GM12878 (cell line): ENCODE measurements at regions not wholly inside any gene's neighbourhood (a gene's known extent, or its start where the extent isn't known, plus 50 kb on each side); places are given as distances from the start of the nearest gene placed in this dataset.
A peak's percentile ranks its signal among the peaks of the same experiment; 100 is the strongest.

Experiments
- ATAC-seq: fragments of 200-7000 bp; cut with Tn5 transposase; 3 replicates; pipeline ENCODE4 v1.9.1; 2020; ENCODE audit warnings: mild to moderate bottlenecking, moderate library complexity
- BruUV-seq: library from RNA; stranded (reverse); fragments of 400-500 nt; replicated peaks from 2 replicates; lab custom pipeline; 2021; lab: Mats Ljungman, UMichigan
- CTCF ChIA-PET: fragments of 300-600 bp; sonication (Branson Sonifier 250); formaldehyde crosslinking; extraction: SDS; loops from one replicate; lab custom pipeline; 2021; ENCODE audit warnings: inconsistent platforms; lab: Yijun Ruan, JAX
- POLR2A ChIA-PET: fragments of 350-600 bp; formaldehyde crosslinking; extraction: SDS; loops from one replicate; lab custom pipeline; 2021; ENCODE audit warnings: inconsistent platforms; lab: Charles Lee
- RAD21 ChIA-PET: fragments of 300-600 bp; sonication (Branson Sonifier 250); formaldehyde crosslinking; loops from one replicate; lab custom pipeline; 2023; ENCODE audit warnings: antibody characterized with exemption; ENCODE audit not compliant: unreplicated experiment; lab: Charles Lee
- SMC1A ChIA-PET: fragments of 300-600 bp; sonication (Branson Sonifier 250); formaldehyde crosslinking; loops from one replicate; lab custom pipeline; 2023; ENCODE audit not compliant: unreplicated experiment, uncharacterized antibody; lab: Charles Lee
- DNase-seq: peaks from one replicate; pipeline ENCODE4 v3.0.0-alpha.2; 2011; ENCODE audit warnings: low read depth, low spot score
- FAIRE-seq: peaks from 3 replicates; lab custom pipeline; 2011; peaks lifted over from hg19 to GRCh38; lab: Jason Lieb, UNC
- H2AFZ ChIP-seq: 2 replicates; pipeline ENCODE4 v1.6.0; 2011; ENCODE audit warnings: low read depth, low read length, control low read depth; ENCODE audit not compliant: control insufficient read depth
- H3K27ac ChIP-seq: 2 replicates; pipeline ENCODE4 v1.5.1; 2011; ENCODE audit warnings: control low read depth; ENCODE audit not compliant: control insufficient read depth, insufficient read depth
- H3K27me3 ChIP-seq, 2 experiments: replicated peaks in 1 of 2; 2 replicates each; pipeline versions ENCODE4 v1.6.0 to v1.6.1; 2011; ENCODE audit warnings: low read length in 1 of 2; ENCODE audit not compliant: control insufficient read depth in 2 of 2, insufficient read depth in 2 of 2
- H3K36me3 ChIP-seq, 2 experiments: 2 replicates each; pipeline ENCODE4 v1.5.1; 2011; ENCODE audit warnings: low read length in 1 of 2; ENCODE audit not compliant: control insufficient read depth in 2 of 2, insufficient read depth in 2 of 2
- H3K4me1 ChIP-seq: 2 replicates; pipeline ENCODE4 v1.6.1; 2011; ENCODE audit warnings: mild to moderate bottlenecking, low read length, moderate library complexity, mixed read lengths; ENCODE audit not compliant: control insufficient read depth, insufficient read depth
- H3K4me2 ChIP-seq: 2 replicates; pipeline ENCODE4 v1.6.0; 2011; ENCODE audit warnings: control low read depth; ENCODE audit not compliant: control insufficient read depth, insufficient read depth
- H3K4me3 ChIP-seq: fragments of 200-600 bp; sonication (generic); 2 replicates; pipeline ENCODE4 v1.5.1; 2016
- H3K79me2 ChIP-seq: 2 replicates; pipeline ENCODE4 v1.6.0; 2011; ENCODE audit warnings: low read length; ENCODE audit not compliant: control insufficient read depth, insufficient read depth
- H3K9ac ChIP-seq: 2 replicates; pipeline ENCODE4 v1.8.0; 2011; ENCODE audit warnings: low read length, control low read depth, mixed read lengths; ENCODE audit not compliant: control insufficient read depth, insufficient read depth
- H3K9me3 ChIP-seq: replicated peaks from 3 replicates; pipeline ENCODE4 v1.5.1; 2011; ENCODE audit warnings: mild to moderate bottlenecking, low read length; ENCODE audit not compliant: control insufficient read depth, insufficient read depth
- H4K20me1 ChIP-seq: 2 replicates; pipeline ENCODE4 v1.6.0; 2011; ENCODE audit not compliant: control insufficient read depth, insufficient read depth
- EED ChIP-seq: sonication (generic); IDR thresholded peaks from 2 replicates; pipeline ENCODE4 v1.6.1; 2016; ENCODE audit warnings: antibody characterized with exemption, low read depth
- EP300 ChIP-seq, 2 experiments: fragments of 150-350 bp in 1 of 2; IDR thresholded peaks; 2 replicates each; pipeline ENCODE4 v1.6.1; 2011 to 2012; ENCODE audit warnings: low read depth in 2 of 2, low read length in 2 of 2, borderline replicate concordance in 1 of 2, improper control_type of control experiment in 1 of 2, inconsistent platforms in 1 of 2; ENCODE audit not compliant: control insufficient read depth in 1 of 2
- FOS ChIP-seq: IDR thresholded peaks from 3 replicates; pipeline ENCODE4 v1.6.1; 2011; ENCODE audit warnings: borderline replicate concordance; ENCODE audit not compliant: insufficient read length; ENCODE audit errors: extremely low read depth
- FOXM1 ChIP-seq: IDR thresholded peaks from 2 replicates; pipeline ENCODE4 v1.6.1; 2012; ENCODE audit warnings: low read depth, mild to moderate bottlenecking, inconsistent platforms, low read length, moderate library complexity
- JUNB ChIP-seq: IDR thresholded peaks from 2 replicates; pipeline ENCODE4 v1.6.1; 2016; ENCODE audit warnings: antibody characterized with exemption, mild to moderate bottlenecking
- KAT2A ChIP-seq: conservative IDR thresholded peaks from 2 replicates; pipeline ENCODE4 v1.6.1; 2011; ENCODE audit warnings: low read depth, low read length; ENCODE audit not compliant: control insufficient read depth
- MYC ChIP-seq: IDR thresholded peaks from 2 replicates; pipeline ENCODE4 v1.6.1; 2011; ENCODE audit warnings: mild to moderate bottlenecking, low read length, moderate library complexity, inconsistent platforms; ENCODE audit not compliant: insufficient read depth, insufficient replicate concordance, insufficient read length, severe bottlenecking
- NFIC ChIP-seq: IDR thresholded peaks from 2 replicates; pipeline ENCODE4 v1.6.1; 2012; ENCODE audit warnings: low read depth, mild to moderate bottlenecking, inconsistent platforms, low read length, moderate library complexity
- NFYB ChIP-seq: IDR thresholded peaks from 2 replicates; pipeline ENCODE4 v1.6.1; 2011; ENCODE audit warnings: low read depth, mild to moderate bottlenecking, low read length, improper control_type of control experiment, moderate library complexity; ENCODE audit not compliant: insufficient read depth
- POLR2AphosphoS2 ChIP-seq: IDR thresholded peaks from 2 replicates; pipeline ENCODE4 v1.6.1; 2011; ENCODE audit warnings: low read depth, mild to moderate bottlenecking, low read length, improper control_type of control experiment, moderate library complexity
- RUNX3 ChIP-seq: IDR thresholded peaks from 2 replicates; pipeline ENCODE4 v1.6.1; 2012; ENCODE audit warnings: low read length, inconsistent platforms
- SREBF1 ChIP-seq: IDR thresholded peaks from 2 replicates; pipeline ENCODE4 v1.6.1; 2012; ENCODE audit warnings: mild to moderate bottlenecking, low read length
- TCF3 ChIP-seq: IDR thresholded peaks from 2 replicates; pipeline ENCODE4 v1.6.1; 2012; ENCODE audit warnings: low read depth, mild to moderate bottlenecking, low read length, borderline replicate concordance; ENCODE audit not compliant: insufficient read depth
- WGBS: methylation state at CpG from one replicate; pipeline ENCODE4 v1.1.6; 2016; ENCODE audit warnings: low lambda C conversion rate; ENCODE audit not compliant: insufficient replicate concordance, insufficient coverage; ENCODE audit errors: missing lambda C conversion rate; 5-methylcytosine and 5-hydroxymethylcytosine counted together
- in situ Hi-C: fragments of 300-500 bp; cut with MboI; formaldehyde crosslinking; loops from 9 replicates; pipeline ENCODE4 v1.14.3; 2018; ENCODE audit warnings: mixed read lengths
- intact Hi-C: fragments of 100-400 bp; cut with micrococcal nuclease; formaldehyde crosslinking; loops from one replicate; pipeline ENCODE4 v1.14.2; 2022; ENCODE audit not compliant: unreplicated experiment
- TF ChIP-seq, protein P1 (sequence below): IDR thresholded peaks from 2 replicates; pipeline ENCODE4 v1.6.1; 2012; ENCODE audit warnings: mild to moderate bottlenecking, low read depth, low read length
- TF ChIP-seq, protein P2 (sequence below): fragments of 450-650 bp; IDR thresholded peaks from 2 replicates; pipeline ENCODE4 v1.6.1; 2017; ENCODE audit warnings: mild to moderate bottlenecking, low read depth, inconsistent platforms; ENCODE audit not compliant: poor library complexity, severe bottlenecking
- TF ChIP-seq, protein P3 (sequence below): IDR thresholded peaks from 2 replicates; pipeline ENCODE4 v1.6.1; 2011; ENCODE audit warnings: low read depth, mild to moderate bottlenecking, low read length, moderate library complexity, borderline replicate concordance; ENCODE audit errors: extremely low read depth
- TF ChIP-seq, protein P4 (sequence below): IDR thresholded peaks from 2 replicates; pipeline ENCODE4 v1.6.1; 2012; ENCODE audit warnings: low read depth, low read length, improper control_type of control experiment

- H3K4me1 ChIP-seq: peaks cover 14% of the 10 kb centered on the region
- ChIA-PET POLR2A (no interaction called here), RAD21 (interaction anchor here (0.7 kb wide), 1 partner anchor 15 kb away, joined by 4 read pairs; no protein-coding TSS in a partner anchor), CTCF (interaction anchor here (1.9 kb wide), 1 partner anchor 26 kb away, joined by 5 read pairs; no protein-coding TSS in a partner anchor), SMC1A (interaction anchor here (0.6 kb wide), 1 partner anchor 1460 kb away, joined by 3 read pairs; no protein-coding TSS in a partner anchor)
- H3K27ac ChIP-seq: peak overlapping the region; percentile 76
- H3K36me3 ChIP-seq: no peaks in the 10 kb centered on the region
- ATAC-seq: peak; percentile 98
- H3K4me3 ChIP-seq: no peak overlapping the region
- DNase-seq: peak; percentile 54
- WGBS: 30% methylated on average over 6 of the region's 6 CpGs
- in situ Hi-C loops: no loop called here
- peak overlapping the region; percentile 65 for H2AFZ ChIP-seq
- H3K9me3 ChIP-seq: peaks cover 11% of the 10 kb centered on the region; the same call in 2 of the 3 replicates
- H4K20me1 ChIP-seq: no peaks in the 10 kb centered on the region
- intact Hi-C loops: no loop called here
- peak overlapping the region; percentile 63 for H3K4me2 ChIP-seq
- FAIRE-seq: peak; percentile 90
- no peaks in the 10 kb centered on the region for H3K27me3 ChIP-seq
- no peak overlapping the region for H3K9ac ChIP-seq
- no TSS peak for BruUV-seq
- H3K79me2 ChIP-seq: no peaks in the 10 kb centered on the region
- no peak for TF ChIP-seq MYC
- no peak for TF ChIP-seq SREBF1
- peak; percentile 94 for TF ChIP-seq EED
- TF ChIP-seq FOS: no peak
- TF ChIP-seq JUNB: peak; percentile 90
- TF ChIP-seq, protein P1, sequence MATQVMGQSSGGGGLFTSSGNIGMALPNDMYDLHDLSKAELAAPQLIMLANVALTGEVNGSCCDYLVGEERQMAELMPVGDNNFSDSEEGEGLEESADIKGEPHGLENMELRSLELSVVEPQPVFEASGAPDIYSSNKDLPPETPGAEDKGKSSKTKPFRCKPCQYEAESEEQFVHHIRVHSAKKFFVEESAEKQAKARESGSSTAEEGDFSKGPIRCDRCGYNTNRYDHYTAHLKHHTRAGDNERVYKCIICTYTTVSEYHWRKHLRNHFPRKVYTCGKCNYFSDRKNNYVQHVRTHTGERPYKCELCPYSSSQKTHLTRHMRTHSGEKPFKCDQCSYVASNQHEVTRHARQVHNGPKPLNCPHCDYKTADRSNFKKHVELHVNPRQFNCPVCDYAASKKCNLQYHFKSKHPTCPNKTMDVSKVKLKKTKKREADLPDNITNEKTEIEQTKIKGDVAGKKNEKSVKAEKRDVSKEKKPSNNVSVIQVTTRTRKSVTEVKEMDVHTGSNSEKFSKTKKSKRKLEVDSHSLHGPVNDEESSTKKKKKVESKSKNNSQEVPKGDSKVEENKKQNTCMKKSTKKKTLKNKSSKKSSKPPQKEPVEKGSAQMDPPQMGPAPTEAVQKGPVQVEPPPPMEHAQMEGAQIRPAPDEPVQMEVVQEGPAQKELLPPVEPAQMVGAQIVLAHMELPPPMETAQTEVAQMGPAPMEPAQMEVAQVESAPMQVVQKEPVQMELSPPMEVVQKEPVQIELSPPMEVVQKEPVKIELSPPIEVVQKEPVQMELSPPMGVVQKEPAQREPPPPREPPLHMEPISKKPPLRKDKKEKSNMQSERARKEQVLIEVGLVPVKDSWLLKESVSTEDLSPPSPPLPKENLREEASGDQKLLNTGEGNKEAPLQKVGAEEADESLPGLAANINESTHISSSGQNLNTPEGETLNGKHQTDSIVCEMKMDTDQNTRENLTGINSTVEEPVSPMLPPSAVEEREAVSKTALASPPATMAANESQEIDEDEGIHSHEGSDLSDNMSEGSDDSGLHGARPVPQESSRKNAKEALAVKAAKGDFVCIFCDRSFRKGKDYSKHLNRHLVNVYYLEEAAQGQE: 0 out of 2 replicates have a peak, but pooled peaks have one; percentile 24
- TF ChIP-seq KAT2A: no peak
- TF ChIP-seq, protein P2, sequence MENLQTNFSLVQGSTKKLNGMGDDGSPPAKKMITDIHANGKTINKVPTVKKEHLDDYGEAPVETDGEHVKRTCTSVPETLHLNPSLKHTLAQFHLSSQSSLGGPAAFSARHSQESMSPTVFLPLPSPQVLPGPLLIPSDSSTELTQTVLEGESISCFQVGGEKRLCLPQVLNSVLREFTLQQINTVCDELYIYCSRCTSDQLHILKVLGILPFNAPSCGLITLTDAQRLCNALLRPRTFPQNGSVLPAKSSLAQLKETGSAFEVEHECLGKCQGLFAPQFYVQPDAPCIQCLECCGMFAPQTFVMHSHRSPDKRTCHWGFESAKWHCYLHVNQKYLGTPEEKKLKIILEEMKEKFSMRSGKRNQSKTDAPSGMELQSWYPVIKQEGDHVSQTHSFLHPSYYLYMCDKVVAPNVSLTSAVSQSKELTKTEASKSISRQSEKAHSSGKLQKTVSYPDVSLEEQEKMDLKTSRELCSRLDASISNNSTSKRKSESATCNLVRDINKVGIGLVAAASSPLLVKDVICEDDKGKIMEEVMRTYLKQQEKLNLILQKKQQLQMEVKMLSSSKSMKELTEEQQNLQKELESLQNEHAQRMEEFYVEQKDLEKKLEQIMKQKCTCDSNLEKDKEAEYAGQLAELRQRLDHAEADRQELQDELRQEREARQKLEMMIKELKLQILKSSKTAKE: no peak
- peak; percentile 88 for TF ChIP-seq NFIC
- TF ChIP-seq FOXM1: peak; percentile 70; the same call in 1 of the 2 replicates
- TF ChIP-seq POLR2AphosphoS2: no peak
- peak; percentile 64 for TF ChIP-seq RUNX3
- TF ChIP-seq EP300 (IDR thresholded peaks at IDR 0.05; ENCODE audit: borderline replicate concordance in 1 of 2, control insufficient read depth in 1 of 2, low read depth in 2 of 2, low read length in 2 of 2): peak in 1 of 2 experiments; percentile 15; a peak in 1 of 4 replicates
- 0 out of 2 replicates have a peak, but pooled peaks have one; percentile 45 for TF ChIP-seq TCF3
- TF ChIP-seq, protein P3, sequence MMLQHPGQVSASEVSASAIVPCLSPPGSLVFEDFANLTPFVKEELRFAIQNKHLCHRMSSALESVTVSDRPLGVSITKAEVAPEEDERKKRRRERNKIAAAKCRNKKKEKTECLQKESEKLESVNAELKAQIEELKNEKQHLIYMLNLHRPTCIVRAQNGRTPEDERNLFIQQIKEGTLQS: no peak
- TF ChIP-seq, protein P4, sequence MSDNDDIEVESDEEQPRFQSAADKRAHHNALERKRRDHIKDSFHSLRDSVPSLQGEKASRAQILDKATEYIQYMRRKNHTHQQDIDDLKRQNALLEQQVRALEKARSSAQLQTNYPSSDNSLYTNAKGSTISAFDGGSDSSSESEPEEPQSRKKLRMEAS: no peak
- TF ChIP-seq NFYB: no peak
Observed at GRCh38 chr2:65666156-65666725, 233.8 kb upstream of the SPRED2 start.
